GM12878 (cell line): ENCODE measurements at regions not wholly inside any gene's neighbourhood (a gene's known extent, or its start where the extent isn't known, plus 50 kb on each side); places are given as distances from the start of the nearest gene placed in this dataset.

ENCODE experiments used
- ATAC-seq: fragments of 200-7000 bp; cut with Tn5 transposase; 3 replicates; pipeline ENCODE4 v1.9.1; 2020; ENCODE audit warnings: mild to moderate bottlenecking, moderate library complexity
- BruUV-seq: library from RNA; stranded (reverse); fragments of 400-500 nt; replicated peaks from 2 replicates; lab custom pipeline; 2021; lab: Mats Ljungman, UMichigan
- CTCF ChIA-PET: fragments of 300-600 bp; sonication (Branson Sonifier 250); formaldehyde crosslinking; extraction: SDS; loops from one replicate; lab custom pipeline; 2021; ENCODE audit warnings: inconsistent platforms; lab: Yijun Ruan, JAX
- POLR2A ChIA-PET: fragments of 350-600 bp; formaldehyde crosslinking; extraction: SDS; loops from one replicate; lab custom pipeline; 2021; ENCODE audit warnings: inconsistent platforms; lab: Charles Lee
- RAD21 ChIA-PET: fragments of 300-600 bp; sonication (Branson Sonifier 250); formaldehyde crosslinking; loops from one replicate; lab custom pipeline; 2023; ENCODE audit warnings: antibody characterized with exemption; ENCODE audit not compliant: unreplicated experiment; lab: Charles Lee
- SMC1A ChIA-PET: fragments of 300-600 bp; sonication (Branson Sonifier 250); formaldehyde crosslinking; loops from one replicate; lab custom pipeline; 2023; ENCODE audit not compliant: unreplicated experiment, uncharacterized antibody; lab: Charles Lee
- DNase-seq: peaks from one replicate; pipeline ENCODE4 v3.0.0-alpha.2; 2011; ENCODE audit warnings: low read depth, low spot score
- FAIRE-seq: peaks from 3 replicates; lab custom pipeline; 2011; peaks lifted over from hg19 to GRCh38; lab: Jason Lieb, UNC
- H2AFZ ChIP-seq: 2 replicates; pipeline ENCODE4 v1.6.0; 2011; ENCODE audit warnings: low read depth, low read length, control low read depth; ENCODE audit not compliant: control insufficient read depth
- H3K27ac ChIP-seq: 2 replicates; pipeline ENCODE4 v1.5.1; 2011; ENCODE audit warnings: control low read depth; ENCODE audit not compliant: control insufficient read depth, insufficient read depth
- H3K27me3 ChIP-seq, 2 experiments: replicated peaks in 1 of 2; 2 replicates each; pipeline versions ENCODE4 v1.6.0 to v1.6.1; 2011; ENCODE audit warnings: low read length in 1 of 2; ENCODE audit not compliant: control insufficient read depth in 2 of 2, insufficient read depth in 2 of 2
- H3K36me3 ChIP-seq, 2 experiments: 2 replicates each; pipeline ENCODE4 v1.5.1; 2011; ENCODE audit warnings: low read length in 1 of 2; ENCODE audit not compliant: control insufficient read depth in 2 of 2, insufficient read depth in 2 of 2
- H3K4me1 ChIP-seq: 2 replicates; pipeline ENCODE4 v1.6.1; 2011; ENCODE audit warnings: mild to moderate bottlenecking, low read length, moderate library complexity, mixed read lengths; ENCODE audit not compliant: control insufficient read depth, insufficient read depth
- H3K4me2 ChIP-seq: 2 replicates; pipeline ENCODE4 v1.6.0; 2011; ENCODE audit warnings: control low read depth; ENCODE audit not compliant: control insufficient read depth, insufficient read depth
- H3K4me3 ChIP-seq: fragments of 200-600 bp; sonication (generic); 2 replicates; pipeline ENCODE4 v1.5.1; 2016
- H3K79me2 ChIP-seq: 2 replicates; pipeline ENCODE4 v1.6.0; 2011; ENCODE audit warnings: low read length; ENCODE audit not compliant: control insufficient read depth, insufficient read depth
- H3K9ac ChIP-seq: 2 replicates; pipeline ENCODE4 v1.8.0; 2011; ENCODE audit warnings: low read length, control low read depth, mixed read lengths; ENCODE audit not compliant: control insufficient read depth, insufficient read depth
- H3K9me3 ChIP-seq: replicated peaks from 3 replicates; pipeline ENCODE4 v1.5.1; 2011; ENCODE audit warnings: mild to moderate bottlenecking, low read length; ENCODE audit not compliant: control insufficient read depth, insufficient read depth
- H4K20me1 ChIP-seq: 2 replicates; pipeline ENCODE4 v1.6.0; 2011; ENCODE audit not compliant: control insufficient read depth, insufficient read depth
- CBX3 ChIP-seq: fragments of 200-600 bp; sonication (generic); IDR thresholded peaks from 2 replicates; pipeline ENCODE4 v1.6.1; 2016; ENCODE audit warnings: low read depth, borderline replicate concordance
- CHD2 ChIP-seq: IDR thresholded peaks from 2 replicates; pipeline ENCODE4 v1.6.1; 2011; ENCODE audit warnings: low read depth, low read length, improper control_type of control experiment, borderline replicate concordance
- EP300 ChIP-seq, 2 experiments: fragments of 150-350 bp in 1 of 2; IDR thresholded peaks; 2 replicates each; pipeline ENCODE4 v1.6.1; 2011 to 2012; ENCODE audit warnings: low read depth in 2 of 2, low read length in 2 of 2, borderline replicate concordance in 1 of 2, improper control_type of control experiment in 1 of 2, inconsistent platforms in 1 of 2; ENCODE audit not compliant: control insufficient read depth in 1 of 2
- FOS ChIP-seq: IDR thresholded peaks from 3 replicates; pipeline ENCODE4 v1.6.1; 2011; ENCODE audit warnings: borderline replicate concordance; ENCODE audit not compliant: insufficient read length; ENCODE audit errors: extremely low read depth
- FOXK2 ChIP-seq: fragments of 450-650 bp; IDR thresholded peaks from 2 replicates; pipeline ENCODE4 v1.6.1; 2017; ENCODE audit warnings: mild to moderate bottlenecking, moderate library complexity
- GATAD2B ChIP-seq: fragments of 450-650 bp; conservative IDR thresholded peaks from 2 replicates; pipeline ENCODE4 v1.6.1; 2017; ENCODE audit warnings: low read depth, mild to moderate bottlenecking, moderate library complexity
- JUND ChIP-seq: IDR thresholded peaks from 2 replicates; pipeline ENCODE4 v1.6.1; 2012; ENCODE audit warnings: low read depth, mild to moderate bottlenecking, low read length, improper control_type of control experiment, moderate library complexity
- MTA3 ChIP-seq: IDR thresholded peaks from 2 replicates; pipeline ENCODE4 v1.6.1; 2012; ENCODE audit warnings: low read length, inconsistent platforms, borderline replicate concordance
- MXI1 ChIP-seq: fragments of 150-350 bp; IDR thresholded peaks from 2 replicates; pipeline ENCODE4 v1.6.1; 2011; ENCODE audit warnings: low read depth, mild to moderate bottlenecking, inconsistent platforms, low read length, improper control_type of control experiment
- SIN3A ChIP-seq: IDR thresholded peaks from 2 replicates; pipeline ENCODE4 v1.6.1; 2012; ENCODE audit warnings: low read depth, low read length, improper control_type of control experiment
- SRF ChIP-seq, 2 experiments: IDR thresholded peaks; 2 replicates each; pipeline ENCODE4 v1.6.1; 2011; ENCODE audit warnings: low read depth in 2 of 2, low read length in 2 of 2, mild to moderate bottlenecking in 1 of 2, moderate library complexity in 1 of 2
- SUPT20H ChIP-seq: IDR thresholded peaks from 2 replicates; pipeline ENCODE4 v1.6.1; 2011; ENCODE audit warnings: low read depth, mild to moderate bottlenecking, low read length, moderate library complexity, borderline replicate concordance; ENCODE audit not compliant: control insufficient read depth
- TCF12 ChIP-seq: IDR thresholded peaks from 2 replicates; pipeline ENCODE4 v1.6.1; 2011; ENCODE audit warnings: low read depth, mild to moderate bottlenecking, low read length
- ZNF274 ChIP-seq: IDR thresholded peaks from one replicate; pipeline ENCODE4 v1.8.0; 2011; ENCODE audit not compliant: insufficient read length, insufficient read depth
- ZNF384 ChIP-seq: IDR thresholded peaks from 2 replicates; pipeline ENCODE4 v1.6.1; 2012; ENCODE audit warnings: low read depth, mild to moderate bottlenecking, low read length, improper control_type of control experiment, borderline replicate concordance
- WGBS: methylation state at CpG from one replicate; pipeline ENCODE4 v1.1.6; 2016; ENCODE audit warnings: low lambda C conversion rate; ENCODE audit not compliant: insufficient replicate concordance, insufficient coverage; ENCODE audit errors: missing lambda C conversion rate; 5-methylcytosine and 5-hydroxymethylcytosine counted together
- in situ Hi-C: fragments of 300-500 bp; cut with MboI; formaldehyde crosslinking; loops from 9 replicates; pipeline ENCODE4 v1.14.3; 2018; ENCODE audit warnings: mixed read lengths
- intact Hi-C: fragments of 100-400 bp; cut with micrococcal nuclease; formaldehyde crosslinking; loops from one replicate; pipeline ENCODE4 v1.14.2; 2022; ENCODE audit not compliant: unreplicated experiment
- TF ChIP-seq, protein P1 (sequence below): fragments of 150-350 bp; IDR thresholded peaks from 2 replicates; pipeline ENCODE4 v1.6.1; 2014; ENCODE audit warnings: mild to moderate bottlenecking, low read depth, low read length
- TF ChIP-seq, protein P2 (sequence below): IDR thresholded peaks from 2 replicates; pipeline ENCODE4 v1.6.1; 2011; ENCODE audit warnings: low read depth, low read length, improper control_type of control experiment, borderline replicate concordance
- TF ChIP-seq, protein P3 (sequence below): fragments of 450-650 bp; IDR thresholded peaks from 2 replicates; pipeline ENCODE4 v1.6.1; 2016; ENCODE audit warnings: mild to moderate bottlenecking

DNA sequence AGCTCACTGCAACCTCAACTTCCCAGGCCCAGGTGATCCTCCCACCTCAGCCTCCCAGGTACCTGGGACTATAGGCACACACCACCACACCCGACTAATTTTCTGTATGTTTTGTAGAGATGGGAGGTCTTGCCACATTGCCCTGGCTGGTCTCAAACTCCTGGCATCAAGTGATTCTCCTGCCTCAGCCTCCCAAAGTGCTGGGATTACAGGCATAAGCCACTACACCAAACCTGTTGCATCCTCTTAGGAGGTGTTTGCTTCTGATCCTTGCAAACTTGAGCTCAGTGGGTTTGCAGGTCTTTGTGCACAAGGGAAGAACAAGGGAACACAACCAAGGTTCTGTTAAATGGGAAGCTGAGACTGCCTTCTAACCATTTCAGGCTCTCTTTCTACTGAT lies 184.6 kb downstream of the ARHGAP12 start (continued):
- TF ChIP-seq, protein P1, sequence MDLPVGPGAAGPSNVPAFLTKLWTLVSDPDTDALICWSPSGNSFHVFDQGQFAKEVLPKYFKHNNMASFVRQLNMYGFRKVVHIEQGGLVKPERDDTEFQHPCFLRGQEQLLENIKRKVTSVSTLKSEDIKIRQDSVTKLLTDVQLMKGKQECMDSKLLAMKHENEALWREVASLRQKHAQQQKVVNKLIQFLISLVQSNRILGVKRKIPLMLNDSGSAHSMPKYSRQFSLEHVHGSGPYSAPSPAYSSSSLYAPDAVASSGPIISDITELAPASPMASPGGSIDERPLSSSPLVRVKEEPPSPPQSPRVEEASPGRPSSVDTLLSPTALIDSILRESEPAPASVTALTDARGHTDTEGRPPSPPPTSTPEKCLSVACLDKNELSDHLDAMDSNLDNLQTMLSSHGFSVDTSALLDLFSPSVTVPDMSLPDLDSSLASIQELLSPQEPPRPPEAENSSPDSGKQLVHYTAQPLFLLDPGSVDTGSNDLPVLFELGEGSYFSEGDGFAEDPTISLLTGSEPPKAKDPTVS: no peak

DNA sequence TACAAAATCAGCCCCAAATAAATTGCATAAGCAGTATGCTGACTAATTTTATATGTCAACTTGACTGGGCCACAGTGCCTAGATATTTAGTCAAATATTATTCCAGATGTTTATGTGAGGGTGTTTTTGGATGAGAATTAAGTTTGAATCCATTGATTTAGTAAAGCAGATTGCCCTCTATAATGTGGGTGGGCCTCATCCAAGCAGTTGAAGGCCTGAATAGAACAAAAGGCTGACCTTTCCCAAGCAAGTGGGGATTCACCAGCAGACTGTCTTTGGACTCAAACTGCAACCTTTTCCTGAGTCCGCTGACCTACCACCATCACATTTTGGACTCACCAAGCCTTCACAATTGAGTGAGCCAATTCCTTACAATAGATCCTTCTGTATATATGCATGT lies 186.4 kb downstream of the ARHGAP12 start:
- Histone ChIP-seq H3K36me3 (no peaks in the 10 kb centered on the region), H3K27me3 (no peaks in the 10 kb centered on the region), H3K4me3 (no peak overlapping the region), H3K4me1 (no peaks in the 10 kb centered on the region), H3K4me2 (no peak overlapping the region), H2AFZ (no peak overlapping the region), H4K20me1 (no peaks in the 10 kb centered on the region), H3K79me2 (no peaks in the 10 kb centered on the region), H3K9ac (no peak overlapping the region), H3K27ac (no peak overlapping the region), H3K9me3 (no peaks in the 10 kb centered on the region; the same call in 2 of the 3 replicates)
- TF ChIP-seq SIN3A (no peak), JUND (no peak), FOXK2 (no peak), CBX3 (no peak), TCF12 (no peak), MXI1 (no peak), EP300 (IDR thresholded peaks at IDR 0.05; ENCODE audit: borderline replicate concordance in 1 of 2, control insufficient read depth in 1 of 2, low read depth in 2 of 2, low read length in 2 of 2) (no peak), FOS (no peak), MTA3 (no peak), ZNF384 (no peak), SRF (IDR thresholded peaks at IDR 0.05; ENCODE audit: low read depth in 2 of 2, low read length in 2 of 2) (no peak), SUPT20H (no peak), ZNF274 (no peak), CHD2 (no peak), GATAD2B (no peak)
- TF ChIP-seq, protein P2, sequence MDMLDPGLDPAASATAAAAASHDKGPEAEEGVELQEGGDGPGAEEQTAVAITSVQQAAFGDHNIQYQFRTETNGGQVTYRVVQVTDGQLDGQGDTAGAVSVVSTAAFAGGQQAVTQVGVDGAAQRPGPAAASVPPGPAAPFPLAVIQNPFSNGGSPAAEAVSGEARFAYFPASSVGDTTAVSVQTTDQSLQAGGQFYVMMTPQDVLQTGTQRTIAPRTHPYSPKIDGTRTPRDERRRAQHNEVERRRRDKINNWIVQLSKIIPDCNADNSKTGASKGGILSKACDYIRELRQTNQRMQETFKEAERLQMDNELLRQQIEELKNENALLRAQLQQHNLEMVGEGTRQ: no peak
- TF ChIP-seq, protein P3, sequence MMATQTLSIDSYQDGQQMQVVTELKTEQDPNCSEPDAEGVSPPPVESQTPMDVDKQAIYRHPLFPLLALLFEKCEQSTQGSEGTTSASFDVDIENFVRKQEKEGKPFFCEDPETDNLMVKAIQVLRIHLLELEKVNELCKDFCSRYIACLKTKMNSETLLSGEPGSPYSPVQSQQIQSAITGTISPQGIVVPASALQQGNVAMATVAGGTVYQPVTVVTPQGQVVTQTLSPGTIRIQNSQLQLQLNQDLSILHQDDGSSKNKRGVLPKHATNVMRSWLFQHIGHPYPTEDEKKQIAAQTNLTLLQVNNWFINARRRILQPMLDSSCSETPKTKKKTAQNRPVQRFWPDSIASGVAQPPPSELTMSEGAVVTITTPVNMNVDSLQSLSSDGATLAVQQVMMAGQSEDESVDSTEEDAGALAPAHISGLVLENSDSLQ: no peak
- SMC1A ChIA-PET: no interaction called here
- DNase-seq (no peak), FAIRE-seq (no peak), ATAC-seq (no peak)
- RAD21 ChIA-PET: no interaction called here
- in situ Hi-C loops (no loop called here), intact Hi-C loops (no loop called here)
- POLR2A ChIA-PET: no interaction called here
- no TSS peak for BruUV-seq
- CTCF ChIA-PET: no interaction called here
- 0% methylated on average over 1 of the region's 1 CpG for WGBS
